ENCODE measurements at regions not wholly inside any gene's neighbourhood (a gene's known extent, or its start where the extent isn't known, plus 50 kb on each side); places are given as distances from the start of the nearest gene placed in this dataset.
A peak's percentile ranks its signal among the peaks of the same experiment; 100 is the strongest.

DNA sequence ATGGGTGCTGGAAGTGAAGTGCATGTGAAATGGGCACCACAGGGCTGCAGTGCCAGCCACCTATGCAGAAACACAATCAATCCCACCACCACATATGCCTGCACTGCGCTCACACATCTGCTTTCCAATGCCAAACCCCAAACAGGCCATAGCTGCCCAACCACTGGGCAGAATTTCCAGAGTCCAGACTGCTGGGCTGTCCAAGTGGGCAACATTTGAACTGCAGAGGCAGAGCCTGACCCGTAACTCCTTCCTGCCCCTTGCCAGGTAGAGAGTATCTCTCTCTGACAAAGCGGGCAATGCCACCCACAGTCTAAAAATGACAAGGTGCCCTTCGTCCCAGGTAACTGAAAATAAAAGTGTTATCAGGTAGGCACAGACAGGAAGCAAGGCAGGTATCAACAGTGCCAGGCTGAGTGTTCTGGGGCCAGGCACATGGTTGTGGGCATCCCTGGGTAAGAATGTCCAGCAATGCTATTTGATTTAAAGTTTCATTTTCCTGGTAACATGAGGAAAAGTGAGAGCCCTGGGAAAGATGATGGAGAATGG is 79.5 kb downstream of the FOXA2 start:
- DNase-seq: no peak

DNA sequence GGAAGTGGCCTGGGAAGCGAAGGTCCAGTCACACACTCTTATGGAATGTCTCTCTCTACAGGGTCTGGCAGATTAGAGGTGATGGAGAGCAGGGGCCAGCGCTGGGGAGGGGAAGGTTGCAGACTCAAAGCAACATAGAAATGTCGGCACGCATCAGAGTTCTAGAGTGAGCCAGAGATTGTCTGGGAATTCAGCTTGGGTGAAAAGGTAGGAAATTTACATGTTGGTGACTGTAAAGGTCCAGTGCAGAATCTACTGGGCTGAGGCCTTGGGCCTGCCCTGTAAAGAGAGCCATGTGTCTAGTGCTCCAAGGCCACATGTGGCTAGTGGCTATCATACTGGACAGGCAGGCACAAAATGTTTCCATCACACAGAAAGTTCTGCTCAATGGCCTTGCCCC is 80.8 kb downstream of the FOXA2 start:
- DNase-seq: no peak

DNA sequence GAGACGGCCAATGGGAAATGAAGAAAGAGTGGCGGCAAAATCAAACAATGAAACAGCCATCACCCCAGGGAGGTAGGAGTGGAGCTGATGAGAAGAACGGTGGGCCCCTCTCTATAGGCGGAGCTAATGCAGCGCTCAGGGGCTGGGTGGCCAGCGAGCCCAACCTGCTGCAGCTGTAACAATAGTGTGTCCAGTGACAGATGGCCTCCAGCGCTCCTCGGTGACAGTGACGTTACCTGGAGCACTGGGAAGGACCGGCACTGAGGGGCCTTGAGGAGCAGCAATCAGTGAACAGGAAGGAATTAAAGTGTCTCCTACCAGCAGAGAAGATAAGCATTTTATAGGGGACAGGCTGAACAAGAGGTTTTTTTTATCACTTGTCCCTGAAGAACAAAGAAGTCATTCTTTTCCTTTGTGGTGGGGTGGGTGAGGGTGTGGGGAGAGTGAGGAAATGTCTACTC is 81.6 kb downstream of the FOXA2 start:
- no peak for DNase-seq

DNA sequence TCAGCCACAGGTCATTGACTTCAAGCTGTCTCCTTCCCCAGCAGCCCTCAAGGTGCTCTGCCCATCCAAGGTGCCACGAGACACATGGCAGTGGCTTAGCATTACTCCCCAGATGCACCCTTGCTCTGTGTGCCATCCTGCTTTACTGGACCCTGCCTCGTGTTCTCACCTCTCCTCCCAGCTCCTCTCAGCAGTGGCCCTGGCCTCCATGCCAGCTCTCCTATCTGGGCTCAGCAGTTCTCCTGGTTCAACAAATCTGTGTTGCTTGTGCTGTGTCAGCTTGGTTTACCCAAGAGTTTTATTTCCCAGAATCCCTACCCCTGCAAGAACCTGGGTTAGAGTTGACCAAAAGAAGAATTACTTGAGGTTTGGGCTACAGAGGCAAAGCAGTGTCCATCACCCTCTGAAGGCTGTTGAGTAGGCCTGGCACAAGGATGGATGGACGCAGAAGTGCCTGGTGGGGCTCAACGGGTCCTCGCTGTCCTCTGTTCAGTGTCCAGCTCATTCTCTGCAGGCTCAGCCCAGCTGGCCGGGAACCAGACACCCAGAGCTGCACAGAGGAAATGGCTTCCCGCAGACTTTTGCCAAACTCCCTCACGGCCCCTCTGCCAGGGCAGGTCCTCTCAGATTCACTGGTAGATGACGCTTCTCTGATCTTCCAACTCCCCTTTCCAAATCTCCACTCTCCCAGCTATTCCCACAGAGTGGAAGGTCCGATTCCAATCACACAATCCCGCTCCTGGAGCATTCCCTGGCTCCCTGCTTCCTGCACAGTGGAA is 82.6 kb downstream of the FOXA2 start:
- DNase-seq: no peak

DNA sequence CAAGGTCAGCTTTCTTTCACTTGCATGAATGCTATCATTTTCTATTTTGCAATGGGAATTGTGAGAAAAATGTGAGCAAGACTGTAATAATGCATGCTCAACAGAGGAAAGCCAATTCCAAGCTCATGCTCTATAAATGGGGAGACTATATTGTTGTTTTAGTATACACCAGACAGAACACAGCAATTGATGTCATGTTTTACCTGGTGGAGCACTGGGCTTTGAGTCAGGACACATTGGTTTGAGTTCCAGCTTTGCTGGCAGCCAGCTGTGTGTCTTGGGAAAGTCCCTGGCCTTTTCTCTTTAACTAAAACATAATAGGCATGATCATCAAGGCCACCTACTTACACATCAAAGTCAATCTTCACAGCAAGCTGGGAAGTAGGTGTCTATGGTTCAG is 83.3 kb downstream of the FOXA2 start:
- no peak for DNase-seq

DNA sequence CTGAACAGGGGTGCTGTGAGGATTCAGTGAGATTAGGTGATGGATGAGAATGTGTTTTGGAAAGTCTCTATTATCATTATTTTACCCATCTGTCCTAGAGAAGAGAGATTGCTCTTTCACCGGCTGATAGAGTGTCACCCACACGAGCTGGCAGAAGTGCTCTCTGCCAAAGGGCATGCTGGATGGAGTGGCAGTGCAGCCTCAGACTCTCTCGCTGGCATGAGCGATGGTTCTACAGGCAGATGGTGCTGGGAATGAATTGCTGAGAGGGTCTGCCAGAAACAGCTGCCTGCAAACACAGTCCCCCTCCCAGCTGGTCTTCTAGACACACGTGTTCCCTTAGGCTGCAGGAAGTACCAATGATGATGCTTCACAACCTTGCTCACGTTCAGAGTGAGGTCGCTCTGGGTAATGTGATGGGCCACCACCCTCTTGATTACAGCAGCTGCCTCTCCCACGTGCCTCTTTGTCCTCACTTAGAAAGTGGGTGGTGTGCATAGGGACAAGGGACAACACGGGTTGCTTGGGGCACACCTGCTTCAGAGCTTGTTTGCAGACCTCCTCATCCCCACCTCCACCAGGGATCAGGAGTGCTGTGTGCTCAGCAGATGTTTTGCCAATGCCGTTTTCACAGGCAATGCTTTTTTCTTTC is 84.7 kb downstream of the FOXA2 start:
- no peak for DNase-seq

DNA sequence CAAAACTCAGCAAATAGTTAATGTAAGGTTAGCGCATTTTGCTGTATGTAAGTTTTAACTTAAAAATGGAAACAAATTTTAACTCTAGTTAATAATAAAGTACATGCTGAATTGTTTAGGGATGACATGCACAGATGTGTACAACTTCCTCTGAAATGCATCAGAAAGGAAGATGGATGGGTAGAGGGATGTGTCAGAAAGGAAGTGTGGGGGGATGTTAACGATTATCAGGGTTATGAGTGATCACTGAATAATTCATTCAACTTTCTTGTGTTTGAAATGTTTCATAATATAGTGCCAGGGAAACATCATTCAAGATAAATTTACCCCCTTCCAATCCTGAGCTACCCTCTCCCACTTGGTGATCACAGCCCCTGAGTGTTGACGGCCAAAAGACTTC is 87.6 kb downstream of the FOXA2 start:
- DNase-seq: no peak

DNA sequence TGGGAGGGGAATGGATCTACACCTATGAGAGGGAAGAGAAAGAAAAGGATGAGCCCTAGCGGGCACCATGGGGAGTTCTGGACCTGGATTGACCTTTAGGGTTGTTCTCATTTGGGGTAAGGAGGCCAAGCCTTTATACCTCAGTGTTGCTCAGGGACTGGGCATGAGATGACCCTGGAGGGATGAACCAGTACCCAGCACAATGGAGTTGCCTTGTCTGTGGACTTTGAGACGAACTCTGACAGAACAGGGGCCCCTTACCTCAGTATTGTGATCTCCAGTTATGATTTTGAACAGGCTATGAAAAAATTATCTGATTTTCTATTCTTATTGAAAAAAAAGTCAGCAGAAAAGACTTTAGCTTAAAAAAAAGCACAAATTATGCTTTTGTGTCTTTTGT is 88.6 kb downstream of the FOXA2 start:
- DNase-seq: no peak

DNA sequence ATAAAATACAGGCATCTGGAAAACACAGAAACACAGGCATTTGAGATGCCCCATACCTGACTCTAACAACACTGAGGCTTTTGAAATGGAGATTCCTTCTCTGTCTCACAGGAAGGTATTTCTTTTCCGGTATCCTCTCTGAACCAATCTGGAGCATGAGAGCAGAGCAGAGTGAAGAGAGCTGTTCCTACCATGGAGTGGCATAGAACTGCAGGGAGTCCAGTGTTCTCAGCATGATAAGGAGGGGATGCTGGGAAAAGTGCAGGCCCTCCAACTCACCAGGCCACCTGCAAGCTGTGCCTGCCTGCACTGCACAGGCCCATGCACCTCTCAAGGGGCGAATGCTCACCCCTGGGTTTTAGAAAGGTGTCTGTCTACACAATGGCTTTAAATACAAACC is 89.2 kb downstream of the FOXA2 start:
- no peak for DNase-seq

DNA sequence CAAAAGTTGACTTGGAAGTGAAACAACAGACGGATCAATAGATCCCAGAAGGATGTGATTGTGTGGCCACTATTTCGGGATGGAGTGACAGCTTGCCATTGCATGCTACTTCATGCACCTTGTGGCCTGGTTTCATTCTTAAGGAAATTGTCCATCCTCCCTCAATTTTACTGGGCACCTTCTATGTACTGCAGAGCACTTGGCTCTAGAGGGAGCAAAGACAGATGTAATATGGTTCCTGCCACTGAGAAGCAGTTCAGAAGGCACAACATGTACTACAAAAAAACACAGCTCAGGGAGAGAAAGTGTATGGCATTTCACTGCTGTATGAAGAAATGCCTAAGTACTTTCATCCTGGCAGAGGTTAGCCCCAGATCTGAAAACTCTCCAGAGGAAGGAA is 91.9 kb downstream of the FOXA2 start:
- DNase-seq: no peak

DNA sequence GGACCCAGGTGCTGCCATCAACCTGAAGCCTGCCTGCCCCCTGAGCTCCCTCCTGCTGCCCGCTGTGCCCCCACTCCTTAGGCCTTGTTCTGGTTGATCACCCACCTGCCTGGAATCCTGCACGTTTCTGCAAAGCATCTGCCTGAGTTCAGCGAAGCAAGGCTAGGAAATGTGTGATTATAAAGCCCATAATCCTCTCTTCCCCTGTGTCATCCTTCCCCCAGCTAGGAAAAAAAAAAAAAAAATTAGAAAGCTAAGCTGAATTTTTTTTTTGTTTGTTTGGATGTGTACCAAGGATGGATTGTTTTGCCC is 93.2 kb downstream of the FOXA2 start:
- DNase-seq: no peak

DNA sequence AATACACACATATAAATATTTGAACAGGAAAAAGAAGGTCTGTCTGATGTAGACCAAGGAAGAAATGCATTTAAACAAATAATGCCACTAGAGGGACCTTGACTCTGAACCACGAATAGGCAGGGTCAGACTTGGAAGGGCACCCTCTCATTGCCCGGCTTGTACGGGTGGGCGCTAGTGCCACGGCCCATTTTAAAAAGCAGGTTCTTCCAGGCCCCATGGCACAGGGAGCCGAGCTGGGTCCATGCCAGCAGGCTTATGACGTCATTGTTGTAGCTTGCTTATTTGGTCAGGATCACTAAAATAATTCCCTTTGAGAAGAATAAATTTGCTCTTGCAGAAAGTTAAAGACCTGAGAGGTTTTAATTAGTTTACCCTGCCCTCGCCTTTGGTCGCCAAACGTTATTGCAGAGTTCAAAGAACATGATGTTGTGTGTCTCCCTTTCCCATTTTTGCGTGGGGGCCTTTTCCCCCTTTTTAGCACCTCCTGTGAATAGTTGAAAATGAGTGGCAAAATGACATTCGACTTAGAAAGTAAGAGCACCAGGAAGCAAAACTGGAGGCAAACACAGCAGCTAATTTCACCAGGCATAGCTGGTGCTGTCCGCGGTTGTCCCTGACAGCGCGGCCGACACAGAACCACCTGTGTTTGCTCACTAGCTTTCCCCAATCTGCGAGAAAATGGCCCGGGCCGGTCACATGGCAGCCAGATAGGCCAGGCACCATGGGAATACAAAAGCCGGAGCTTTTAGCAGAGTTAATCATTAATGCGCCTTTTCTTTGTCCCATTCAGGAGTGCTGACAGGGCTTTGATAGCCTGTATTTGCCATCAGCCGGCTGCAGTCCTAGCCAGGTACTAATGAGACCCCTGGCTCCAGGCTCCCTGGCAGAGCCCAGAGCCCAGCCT is 93.8 kb downstream of the FOXA2 start:
- DNase-seq: peak; percentile 62

DNA sequence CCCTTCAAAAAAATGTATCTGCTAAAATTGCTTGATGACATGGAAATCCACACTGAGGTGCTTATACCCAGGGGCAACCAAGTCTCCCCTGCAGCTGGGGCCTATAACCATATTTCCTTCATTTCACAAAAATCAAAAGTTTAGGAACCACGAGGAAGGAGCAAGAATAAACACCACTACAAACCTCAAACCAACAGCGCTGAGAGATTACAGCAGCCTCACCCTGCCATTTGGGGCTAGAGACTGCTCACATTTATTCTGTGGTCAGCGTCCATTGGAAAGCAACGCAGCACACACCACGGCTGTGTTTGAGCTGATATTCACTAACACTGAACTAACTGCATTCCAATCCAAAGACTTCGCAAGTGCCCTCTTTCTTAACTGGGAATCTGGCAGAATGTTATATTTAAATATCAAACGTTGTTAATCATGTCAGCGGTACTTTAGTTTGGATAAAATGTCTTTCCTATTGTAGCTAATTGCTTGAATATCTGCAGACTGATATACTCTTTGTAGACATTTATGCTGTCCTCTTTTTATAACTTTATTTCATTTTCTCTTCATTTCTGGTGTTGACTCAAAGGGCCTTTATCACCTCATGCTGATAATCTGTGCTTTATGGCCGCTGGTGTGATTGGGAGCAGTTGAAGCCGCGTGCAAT is 94.6 kb downstream of the FOXA2 start:
- DNase-seq: no peak

DNA sequence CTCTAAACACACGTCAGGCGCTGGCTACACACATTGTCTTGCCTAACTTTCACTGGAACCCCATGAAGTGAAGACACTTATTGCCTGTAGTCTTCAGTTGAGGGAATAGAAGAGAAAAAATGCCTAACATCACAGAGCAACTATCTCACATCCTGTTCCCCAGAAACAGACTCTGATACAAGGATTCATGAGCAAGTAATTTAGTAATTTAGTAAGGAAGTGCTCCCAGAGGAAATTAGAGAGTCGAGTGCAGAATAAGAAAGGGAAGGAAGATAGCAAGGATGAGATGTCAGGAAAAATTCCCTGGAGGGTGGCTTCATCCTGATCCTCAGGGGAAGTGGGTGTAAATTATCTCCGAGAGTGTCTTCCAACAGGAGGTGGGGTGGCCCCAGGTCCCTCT is 104.0 kb downstream of the FOXA2 start:
- no peak for DNase-seq

DNA sequence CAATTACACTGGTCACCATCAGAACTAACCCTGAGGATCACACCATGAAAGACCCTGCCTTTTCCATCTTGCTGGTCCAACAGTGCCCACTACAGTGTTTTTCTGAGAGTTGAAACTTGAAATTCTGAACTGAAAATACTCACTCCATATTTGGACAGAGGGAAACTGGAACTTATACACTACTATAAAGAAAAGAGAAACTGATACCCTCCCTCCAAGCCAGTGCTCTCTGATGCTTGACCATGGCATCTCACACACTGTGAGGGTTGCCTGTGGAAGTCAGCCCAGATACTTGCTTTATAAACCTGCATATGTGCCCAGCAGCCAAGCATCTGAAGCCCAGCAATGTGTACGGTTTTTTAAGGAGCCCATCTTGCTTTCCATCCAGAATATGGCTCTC is 108.7 kb downstream of the FOXA2 start:
- DNase-seq: no peak

DNA sequence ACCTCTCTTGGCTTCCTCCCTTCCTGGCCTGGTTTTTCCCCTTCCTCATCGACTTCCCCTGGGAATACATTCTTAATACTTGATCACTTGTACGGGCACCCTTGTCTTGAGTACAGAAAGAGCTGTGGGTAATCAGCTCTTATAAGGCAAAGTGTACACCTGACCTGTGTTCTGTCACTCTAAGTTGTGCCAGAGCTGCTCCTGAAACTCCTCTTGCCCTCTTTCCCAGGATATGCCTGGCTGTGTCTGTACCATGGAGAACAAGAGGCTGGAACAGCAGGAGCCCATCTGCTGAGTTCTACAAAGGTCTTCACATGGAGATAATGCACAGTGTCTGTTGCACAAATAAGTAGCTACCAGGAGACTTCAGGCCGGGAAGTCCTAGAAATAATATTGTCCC is 110.1 kb downstream of the FOXA2 start:
- DNase-seq: no peak

DNA sequence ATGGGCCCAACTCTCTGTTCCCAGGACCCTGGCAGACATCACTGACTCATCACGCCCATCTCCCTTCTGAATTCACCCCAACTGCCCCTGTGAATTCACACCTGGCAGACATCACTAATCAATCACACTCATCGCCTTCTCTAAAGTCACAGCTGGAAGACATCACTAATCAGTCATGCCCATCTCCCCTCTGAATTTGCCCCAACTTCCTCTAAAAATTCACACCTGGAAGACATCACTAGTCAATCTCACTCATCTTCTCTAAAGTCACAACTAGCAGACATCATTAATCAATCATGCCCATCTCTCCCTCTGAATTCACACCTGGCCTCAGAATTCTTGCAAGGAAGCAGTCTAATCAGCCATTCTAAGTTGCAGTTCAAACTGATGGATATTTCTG is 111.1 kb downstream of the FOXA2 start:
- DNase-seq: peak; percentile 19

DNA sequence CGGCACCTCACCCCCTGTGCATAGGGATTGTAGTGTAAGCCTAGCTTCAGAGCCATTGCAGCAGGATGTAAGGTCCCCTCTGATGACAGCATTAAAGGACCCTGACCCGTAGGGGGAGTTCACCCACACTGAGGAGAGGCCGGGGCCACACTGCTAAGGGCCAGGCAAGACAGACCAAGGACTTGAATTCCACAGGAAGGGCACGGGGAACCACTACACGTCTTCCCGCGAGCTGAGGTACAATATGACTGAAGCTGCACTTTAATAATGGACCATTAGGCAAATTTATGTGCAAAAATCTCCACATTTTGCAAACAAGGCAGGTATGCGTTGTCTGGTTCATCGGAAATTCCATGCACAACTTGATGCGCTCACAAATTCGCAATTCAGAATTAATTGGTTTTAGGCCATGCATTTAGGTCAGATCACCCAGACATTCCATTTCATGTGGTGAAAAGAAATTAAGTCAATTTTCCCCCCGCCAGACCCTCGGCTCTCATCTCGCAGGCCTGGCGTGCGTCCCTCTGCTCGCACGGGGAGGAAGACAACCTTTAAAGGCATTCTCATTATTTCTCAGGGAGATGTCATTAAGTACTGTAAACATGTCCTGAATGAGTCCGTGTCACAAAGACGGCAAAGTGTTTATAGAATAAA is 111.8 kb downstream of the FOXA2 start:
- no peak for DNase-seq

DNA sequence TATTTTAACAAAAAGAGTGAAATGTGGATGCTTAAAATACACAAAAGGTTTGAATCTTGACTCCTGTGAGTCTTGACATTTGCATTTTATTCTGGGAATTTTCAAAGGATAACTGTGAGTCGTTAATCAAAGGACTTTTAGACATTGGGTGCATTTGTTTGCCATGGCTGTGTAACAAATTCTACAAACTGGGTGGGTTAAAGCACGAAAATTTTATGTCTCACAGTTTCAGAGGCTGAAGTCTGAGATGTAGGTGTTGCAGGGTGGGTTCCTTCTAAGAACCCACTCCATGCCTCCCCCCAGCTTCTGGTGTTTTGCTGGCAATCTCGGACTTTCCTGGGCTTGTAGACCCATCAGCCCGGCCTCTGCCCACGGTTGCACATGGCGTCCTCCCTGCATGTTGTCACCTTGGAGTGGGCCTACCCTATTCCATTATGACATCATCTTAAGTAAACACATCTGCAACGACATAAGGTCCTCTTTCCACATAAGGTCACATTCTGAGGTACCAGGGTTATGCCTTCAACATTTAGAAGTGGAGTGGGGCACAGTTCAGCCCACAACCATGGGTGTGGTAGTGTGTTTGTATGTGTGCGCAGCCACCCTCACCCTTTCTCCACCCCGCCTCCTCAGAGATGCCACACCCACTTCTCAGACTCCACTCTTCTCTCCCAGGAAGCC is 113.1 kb downstream of the FOXA2 start:
- no peak for DNase-seq

DNA sequence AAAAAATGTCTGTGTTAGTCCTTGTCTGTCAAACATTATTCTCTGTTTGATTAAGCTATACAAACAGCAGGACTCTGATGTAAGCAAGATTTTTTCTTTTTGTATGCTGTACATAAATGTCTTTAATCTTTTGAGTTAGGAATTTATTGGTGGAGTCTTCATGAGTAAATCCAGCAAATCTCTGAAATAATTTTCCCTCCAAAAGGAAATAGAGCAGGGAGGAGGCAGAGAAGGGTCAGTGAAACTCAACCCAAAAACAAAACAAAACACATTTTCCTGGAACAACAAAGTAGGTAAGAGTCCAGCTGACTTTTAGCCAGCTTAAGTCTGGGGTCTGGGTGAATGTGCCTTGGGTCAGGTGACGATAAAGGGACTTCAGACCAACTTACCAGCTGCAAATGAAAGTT is 113.7 kb downstream of the FOXA2 start:
- DNase-seq: no peak

DNA sequence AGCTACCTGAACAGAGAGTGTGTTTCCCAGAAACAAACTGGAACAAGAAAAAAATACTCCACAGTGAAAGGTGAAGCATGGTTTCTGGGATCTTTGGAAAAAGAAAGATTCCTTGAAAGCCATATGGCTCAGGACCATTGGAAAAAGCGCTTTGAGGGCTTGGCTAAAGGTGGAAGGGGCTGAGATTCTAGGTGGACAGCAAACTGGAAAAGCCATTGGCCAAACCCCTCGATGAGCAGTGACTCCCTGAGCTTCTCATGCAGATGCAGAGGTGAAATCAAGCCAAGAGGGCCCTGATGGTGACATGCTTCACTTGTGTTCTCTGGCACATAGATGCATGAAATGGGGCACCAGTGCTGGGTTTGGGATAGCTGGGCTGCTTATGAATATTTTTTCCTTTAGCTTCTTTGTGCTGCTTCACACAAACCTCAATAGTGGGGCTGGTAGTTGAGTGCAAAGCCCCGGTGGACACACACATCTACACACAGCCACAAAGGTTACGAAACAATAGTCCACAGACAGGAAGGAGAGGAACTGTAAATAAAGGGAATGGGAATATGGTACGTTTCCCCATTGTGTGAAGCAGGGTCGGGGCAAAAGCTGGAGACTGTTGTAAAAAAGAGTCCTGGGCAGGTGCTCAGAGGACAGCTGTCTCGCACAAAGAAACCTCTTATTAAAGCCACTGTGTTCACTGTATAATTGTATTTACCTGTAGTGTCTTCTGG is 117.8 kb downstream of the FOXA2 start:
- no peak for DNase-seq
